ENCODE measurements at regions not wholly inside any gene's neighbourhood (a gene's known extent, or its start where the extent isn't known, plus 50 kb on each side); places are given as distances from the start of the nearest gene placed in this dataset.

DNA sequence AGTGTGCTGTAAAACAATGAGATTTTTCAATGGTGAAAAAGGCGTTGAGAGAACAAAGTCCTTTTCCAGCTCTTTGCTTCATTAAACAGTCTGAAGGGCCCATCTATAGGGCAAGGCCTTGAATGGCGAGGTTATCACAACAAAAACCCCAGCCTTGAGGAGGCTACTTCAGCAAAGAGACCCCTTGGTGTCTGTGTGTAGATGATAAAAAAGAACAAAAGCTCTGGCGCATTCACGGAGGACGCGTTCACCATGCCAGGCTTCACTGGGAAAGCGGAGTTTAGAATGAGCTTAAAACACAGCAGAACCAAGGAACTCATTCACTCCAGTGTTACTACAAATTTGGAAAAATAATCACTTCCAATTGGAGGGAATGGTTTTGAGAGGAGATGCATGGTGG lies 530.0 kb upstream of the ARGLU1 start:
- intact Hi-C loops (cut with DNase I), result no loop called here

DNA sequence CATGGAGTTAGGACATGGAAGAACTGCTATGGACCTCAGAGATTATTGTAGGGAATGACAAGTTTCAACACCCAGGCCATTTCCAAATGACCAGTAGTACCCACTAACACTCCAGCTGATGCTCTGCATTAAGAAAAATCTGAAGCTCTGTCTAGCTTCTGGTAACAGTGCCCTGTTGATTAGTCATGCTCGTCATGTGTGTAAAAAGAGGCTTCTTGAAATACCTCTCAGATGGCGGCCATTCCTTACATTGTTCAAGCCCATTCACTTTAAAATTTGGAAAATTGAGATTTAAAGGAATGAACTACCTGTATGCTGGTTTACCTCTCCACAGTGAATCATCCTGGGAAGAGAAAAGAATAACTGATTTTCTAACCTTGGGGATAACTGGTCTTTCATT lies 527.9 kb upstream of the ARGLU1 start:
- intact Hi-C loops (cut with DNase I), result no loop called here
- no peak for ATAC-seq
- DNase-seq (ENCODE audit: low spot score), result no peak

More for the DNA sequence above, 530.0 kb upstream of the ARGLU1 start:
- DNase-seq (ENCODE audit: low spot score) (no peak), ATAC-seq (no peak)

- ATAC-seq, result no peak
- intact Hi-C loops (cut with DNase I), result no loop called here
- no peak for DNase-seq (ENCODE audit: low spot score)
Measured at GRCh38 chr13:107091861-107092260, 523.9 kb upstream of the ARGLU1 start.

DNA sequence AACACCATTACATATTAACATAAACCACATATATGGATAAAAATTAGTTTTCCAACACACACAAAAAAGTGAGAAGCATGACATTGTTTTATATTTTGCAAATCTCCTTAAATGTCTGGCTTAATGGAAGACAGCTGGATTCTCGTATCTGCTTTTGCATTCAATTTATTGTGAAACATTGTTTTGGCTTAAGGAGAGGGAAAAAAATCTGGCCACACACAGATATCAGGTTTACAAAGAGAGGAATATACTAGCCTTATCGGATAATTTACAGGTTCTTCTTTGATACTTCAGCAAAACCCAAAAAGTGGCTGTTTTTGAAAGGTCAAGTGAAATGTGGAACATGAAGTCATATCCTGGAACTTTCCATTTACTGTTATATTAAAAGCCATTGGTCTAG lies 523.5 kb upstream of the ARGLU1 start:
- no peak for ATAC-seq
- intact Hi-C loops (cut with DNase I), result no loop called here
- DNase-seq (ENCODE audit: low spot score), result no peak

DNA sequence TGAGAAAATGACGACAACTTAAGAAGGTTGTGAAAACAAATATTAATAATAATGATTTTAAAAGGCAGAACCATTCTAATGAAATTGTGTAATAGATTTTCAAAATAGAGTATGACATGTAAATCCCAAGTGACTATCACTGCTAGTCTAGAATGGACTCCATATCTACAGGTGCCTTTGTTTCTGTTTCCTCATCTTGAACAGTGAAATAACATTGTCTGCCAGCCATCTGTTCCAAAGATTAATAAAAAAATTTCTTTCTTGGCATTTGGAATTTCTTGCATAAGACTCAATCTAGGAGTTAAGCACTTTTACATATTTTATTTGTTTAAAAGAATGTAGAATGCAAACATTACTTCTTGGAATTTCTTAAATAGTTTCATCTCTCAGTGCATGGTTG lies 520.1 kb upstream of the ARGLU1 start:
- intact Hi-C loops (cut with DNase I), result no loop called here
- no peak for ATAC-seq
- no peak for DNase-seq (ENCODE audit: low spot score)

GRCh38 chr13:107079423-107080049 lies 511.6 kb upstream of the ARGLU1 start:
- DNase-seq (ENCODE audit: low spot score) (no peak), ATAC-seq (peak; percentile 79)
- intact Hi-C loops (cut with DNase I), result no loop called here

DNA sequence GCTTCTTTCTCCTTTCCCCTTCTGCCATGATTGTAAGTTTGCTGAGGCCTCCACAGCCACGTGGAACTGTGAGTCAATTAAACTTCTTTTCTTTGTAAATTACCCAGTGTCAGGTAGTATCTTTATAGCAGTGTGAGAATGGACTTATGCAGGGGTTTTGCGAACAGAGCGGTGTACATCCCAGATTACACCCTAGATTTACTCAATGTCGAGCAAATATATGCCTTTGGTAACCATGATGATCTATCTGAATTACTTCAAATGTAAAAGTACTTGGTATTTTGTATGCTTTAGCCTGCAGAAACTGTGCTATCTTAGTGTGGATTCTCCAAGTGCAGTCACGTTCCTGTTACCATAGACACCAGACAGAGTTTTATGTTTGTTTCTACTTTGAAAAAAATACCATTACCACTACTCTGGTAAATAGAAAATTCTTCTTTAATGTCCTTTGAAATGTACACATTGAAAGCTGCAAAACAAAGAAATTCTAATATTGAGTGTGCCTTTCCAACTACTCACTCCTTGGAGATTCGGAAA lies 510.4 kb upstream of the ARGLU1 start:
- no peak for DNase-seq (ENCODE audit: low spot score)
- ATAC-seq, result no peak
- intact Hi-C loops (cut with DNase I), result no loop called here

GRCh38 chr13:107076801-107077200 lies 508.9 kb upstream of the ARGLU1 start:
- ATAC-seq (no peak), DNase-seq (ENCODE audit: low spot score) (no peak)
- intact Hi-C loops (cut with DNase I), result no loop called here

DNA sequence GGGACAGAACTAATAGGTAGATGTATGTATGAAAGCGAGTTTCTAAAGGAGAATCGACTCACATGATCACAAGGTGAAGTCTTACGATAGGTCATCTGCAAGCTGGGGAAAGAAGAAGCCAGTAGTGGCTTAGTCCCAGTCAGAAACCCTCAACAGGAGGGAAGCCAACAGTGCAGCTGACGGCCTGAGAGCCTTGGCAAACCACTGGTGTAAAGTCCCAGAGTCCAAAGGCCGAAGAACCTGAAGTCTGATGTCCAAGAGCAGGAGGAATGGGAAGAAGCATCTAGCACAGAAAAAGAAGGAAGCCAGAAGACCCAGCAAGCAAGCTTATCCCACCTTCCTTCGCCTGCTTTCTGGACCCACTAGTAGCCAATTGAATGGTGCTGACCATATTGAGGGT lies 507.6 kb upstream of the ARGLU1 start:
- intact Hi-C loops (cut with DNase I), result no loop called here
- DNase-seq (ENCODE audit: low spot score) (no peak), ATAC-seq (no peak)

- no peak for ATAC-seq
- DNase-seq (ENCODE audit: low spot score), result no peak
- intact Hi-C loops (cut with DNase I), result no loop called here
Measured at GRCh38 chr13:107070792-107071191, 502.9 kb upstream of the ARGLU1 start.

GRCh38 chr13:107069108-107069776 lies 501.3 kb upstream of the ARGLU1 start:
- no peak for DNase-seq (ENCODE audit: low spot score)
- intact Hi-C loops (cut with DNase I), result no loop called here
- ATAC-seq, result no peak

DNA sequence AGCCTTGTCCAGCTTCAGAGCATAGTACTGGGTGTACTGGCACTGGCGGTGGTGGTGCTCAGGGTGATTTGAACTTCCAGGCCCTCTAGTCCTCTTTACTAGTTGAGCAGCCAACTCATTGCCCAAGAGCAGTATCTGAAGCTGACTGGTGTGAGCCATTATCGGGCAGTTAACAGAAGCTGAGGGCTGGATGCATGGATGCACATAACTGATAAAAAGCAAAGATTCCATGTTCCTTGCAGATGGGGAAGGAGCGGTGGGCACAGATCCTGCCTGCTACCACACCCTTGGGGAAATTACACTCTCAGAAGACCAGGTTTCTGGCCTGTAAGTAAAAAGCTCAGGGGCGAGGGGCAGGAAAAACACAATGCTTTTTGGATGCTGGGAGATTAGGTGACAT lies 499.4 kb upstream of the ARGLU1 start:
- no peak for ATAC-seq
- DNase-seq (ENCODE audit: low spot score), result no peak
- intact Hi-C loops (cut with DNase I), result no loop called here

- intact Hi-C loops (cut with DNase I), result no loop called here
- DNase-seq (ENCODE audit: low spot score) (no peak), ATAC-seq (no peak)
Measured at GRCh38 chr13:107066355-107066754, 498.4 kb upstream of the ARGLU1 start.

GRCh38 chr13:107065036-107065435 lies 497.1 kb upstream of the ARGLU1 start:
- DNase-seq (ENCODE audit: low spot score) (no peak), ATAC-seq (no peak)
- intact Hi-C loops (cut with DNase I), result no loop called here

DNA sequence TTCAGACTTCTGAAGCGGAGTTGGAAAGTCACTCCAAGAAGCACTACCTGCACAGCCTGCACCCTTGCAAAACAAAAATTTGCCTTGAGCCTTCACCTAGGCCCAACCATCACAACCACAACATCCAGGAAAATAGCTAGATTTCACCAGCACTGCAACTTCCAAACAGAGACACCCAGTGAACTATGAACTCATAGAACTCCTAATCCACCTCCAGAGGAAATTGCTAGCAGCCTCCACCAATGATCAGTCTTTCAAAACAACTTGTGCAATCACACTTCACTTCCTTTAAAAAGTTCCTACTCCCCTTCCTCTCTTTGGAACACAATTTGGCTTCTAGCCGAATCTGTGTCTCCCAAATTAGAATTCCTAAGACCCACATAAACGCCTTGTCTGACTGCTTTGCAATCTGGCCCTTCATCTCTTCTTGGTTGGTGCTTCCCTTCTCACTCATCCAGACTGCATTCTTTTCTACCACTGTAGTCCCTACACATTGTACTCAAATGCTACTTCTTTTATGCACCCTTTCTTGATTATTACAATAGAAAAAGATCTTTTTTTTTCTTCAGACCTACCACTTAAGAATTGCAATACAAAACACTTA lies 489.2 kb upstream of the ARGLU1 start:
- intact Hi-C loops (cut with DNase I), result no loop called here
- DNase-seq (ENCODE audit: low spot score) (no peak), ATAC-seq (no peak)

GRCh38 chr13:107043021-107043956 lies 475.4 kb upstream of the ARGLU1 start:
- ATAC-seq, result no peak
- intact Hi-C loops (cut with DNase I), result no loop called here
- no peak for DNase-seq (ENCODE audit: low spot score)

GRCh38 chr13:107035778-107036177 lies 467.8 kb upstream of the ARGLU1 start:
- intact Hi-C loops (cut with DNase I), result no loop called here
- DNase-seq (ENCODE audit: low spot score), result no peak
- no peak for ATAC-seq

- no peak for ATAC-seq
- no peak for DNase-seq (ENCODE audit: low spot score)
- intact Hi-C loops (cut with DNase I), result no loop called here
Measured at GRCh38 chr13:107035186-107035585, 467.2 kb upstream of the ARGLU1 start.

DNA sequence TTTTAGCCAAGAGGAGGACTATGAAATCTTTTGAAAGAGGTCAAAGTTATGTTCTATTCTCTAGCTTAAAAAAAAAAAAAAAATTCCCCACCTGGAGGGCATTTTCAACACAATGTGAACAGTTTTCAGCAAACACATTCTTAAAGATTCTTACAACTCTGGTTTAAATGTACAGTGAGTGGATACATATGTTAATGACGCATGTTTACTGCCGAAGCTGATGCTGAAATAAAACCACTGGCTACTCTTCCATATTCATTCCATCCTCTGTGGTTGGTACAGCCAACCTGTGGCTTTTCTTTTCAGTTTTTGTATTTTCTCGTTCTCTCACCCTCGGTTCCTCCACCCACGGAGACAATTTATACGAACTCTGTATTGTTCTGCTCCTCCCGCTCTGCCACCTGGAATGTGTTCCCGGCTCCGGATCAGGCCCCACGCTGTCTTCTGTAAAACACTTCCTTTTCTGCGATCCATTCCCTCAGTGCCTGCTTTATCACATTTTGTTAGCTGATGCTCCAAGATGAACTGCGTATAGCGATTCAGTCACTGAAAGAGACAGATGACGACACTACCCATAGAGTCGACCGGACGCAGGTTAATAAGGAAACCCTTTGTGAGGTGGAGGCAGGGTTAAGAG lies 466.4 kb upstream of the ARGLU1 start:
- DNase-seq (ENCODE audit: low spot score) (no peak), ATAC-seq (no peak)
- intact Hi-C loops (cut with DNase I), result no loop called here
